ENCODE measurements at regions not wholly inside any gene's neighbourhood (a gene's known extent, or its start where the extent isn't known, plus 50 kb on each side); places are given as distances from the start of the nearest gene placed in this dataset.

DNA sequence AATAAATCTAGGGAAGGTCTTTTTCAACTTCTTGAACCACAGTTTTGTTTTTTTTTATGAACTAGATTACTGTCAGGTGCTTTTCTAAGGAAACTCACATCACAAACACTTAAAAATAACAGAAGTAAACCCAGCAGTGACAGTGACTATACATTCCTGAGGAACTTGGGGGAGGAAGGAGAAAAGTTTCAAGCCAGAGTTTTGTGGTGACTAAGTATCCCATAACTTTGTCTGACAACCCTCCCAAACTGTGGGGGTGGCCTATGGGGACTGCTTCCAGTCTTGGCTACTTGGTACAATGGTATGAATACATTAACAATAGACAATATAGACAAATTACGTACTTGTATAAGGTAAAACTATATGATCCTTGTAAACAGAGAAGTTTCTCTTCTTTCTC, 202.5 kb upstream of the MAN1A1 start:
- TF ChIP-seq EZH2phosphoT487 (IDR thresholded peaks at IDR 0.05; ENCODE audit: insufficient read depth, low read depth) (no peak), EZH2 (IDR thresholded peaks at IDR 0.05; ENCODE audit: insufficient read depth, poor library complexity, severe bottlenecking) (no peak)
- H3K4me1 ChIP-seq (ENCODE audit: insufficient read depth): peaks cover 13% of the 10 kb centered on the region
- no peaks in the 10 kb centered on the region for H3K36me3 ChIP-seq (ENCODE audit: low read depth)
- no peak overlapping the region for H3K4me3 ChIP-seq
- no peaks in the 10 kb centered on the region for H4K20me1 ChIP-seq (ENCODE audit: insufficient read depth)
- H3K27ac ChIP-seq: no peak overlapping the region
- H3K9me2 ChIP-seq (ENCODE audit: insufficient read depth): no peaks in the 10 kb centered on the region
- WGBS, 2 experiments (ENCODE audit: low coverage in 1 of 2, low lambda C conversion rate in 2 of 2, missing lambda C conversion rate in 2 of 2): 83 to 97% methylated on average over 1 of the region's 1 CpG
- in situ Hi-C loops (cut with MboI): no loop called here
- peak overlapping the region; percentile 32 for H3K4me2 ChIP-seq (ENCODE audit: unreplicated experiment)
- H2AFZ ChIP-seq: no peak overlapping the region
- no peak overlapping the region for H3K9ac ChIP-seq
- H3K9me3 ChIP-seq (ENCODE audit: low read depth): no peaks in the 10 kb centered on the region
- no peaks in the 10 kb centered on the region for H3K27me3 ChIP-seq (replicated peaks; ENCODE audit: insufficient read depth)
- no peaks in the 10 kb centered on the region for H3K79me2 ChIP-seq (ENCODE audit: insufficient read depth)
- H3F3A ChIP-seq (ENCODE audit: insufficient read depth): no peaks in the 10 kb centered on the region
- DNase-seq: peak; percentile 57

GRCh38 chr6:119547024-119547423, 197.5 kb upstream of the MAN1A1 start:
- H3K4me1 ChIP-seq (ENCODE audit: insufficient read depth): peaks cover 9% of the 10 kb centered on the region
- WGBS, 2 experiments (ENCODE audit: low coverage in 1 of 2, low lambda C conversion rate in 2 of 2, missing lambda C conversion rate in 2 of 2): 72 to 86% methylated on average over 3 of the region's 3 CpGs
- no peaks in the 10 kb centered on the region for H3K9me2 ChIP-seq (ENCODE audit: insufficient read depth)
- no peak overlapping the region for H3K9ac ChIP-seq
- H3K27me3 ChIP-seq (replicated peaks; ENCODE audit: insufficient read depth): no peaks in the 10 kb centered on the region
- DNase-seq: no peak
- no peak overlapping the region for H2AFZ ChIP-seq
- no peaks in the 10 kb centered on the region for H3K79me2 ChIP-seq (ENCODE audit: insufficient read depth)
- H3K27ac ChIP-seq: no peak overlapping the region
- H3K4me2 ChIP-seq (ENCODE audit: unreplicated experiment): no peak overlapping the region
- H3K9me3 ChIP-seq (ENCODE audit: low read depth): no peaks in the 10 kb centered on the region
- no peak overlapping the region for H3K4me3 ChIP-seq
- H3F3A ChIP-seq (ENCODE audit: insufficient read depth): peaks cover 9% of the 10 kb centered on the region
- H3K36me3 ChIP-seq (ENCODE audit: low read depth): no peaks in the 10 kb centered on the region
- in situ Hi-C loops (cut with MboI): no loop called here
- TF ChIP-seq EZH2phosphoT487 (IDR thresholded peaks at IDR 0.05; ENCODE audit: insufficient read depth, low read depth) (no peak), EZH2 (IDR thresholded peaks at IDR 0.05; ENCODE audit: insufficient read depth, poor library complexity, severe bottlenecking) (no peak)
- no peaks in the 10 kb centered on the region for H4K20me1 ChIP-seq (ENCODE audit: insufficient read depth)

- Histone ChIP-seq H3K27ac (no peak overlapping the region), H3K4me1 (ENCODE audit: insufficient read depth) (peaks cover 16% of the 10 kb centered on the region), H3K9me2 (ENCODE audit: insufficient read depth) (no peaks in the 10 kb centered on the region), H3K79me2 (ENCODE audit: insufficient read depth) (no peaks in the 10 kb centered on the region), H3K9ac (no peak overlapping the region), H3K9me3 (ENCODE audit: low read depth) (no peaks in the 10 kb centered on the region), H3K27me3 (replicated peaks; ENCODE audit: insufficient read depth) (no peaks in the 10 kb centered on the region), H3K4me3 (no peak overlapping the region), H4K20me1 (ENCODE audit: insufficient read depth) (no peaks in the 10 kb centered on the region), H3K4me2 (ENCODE audit: unreplicated experiment) (no peak overlapping the region), H2AFZ (no peak overlapping the region), H3F3A (ENCODE audit: insufficient read depth) (peaks cover 18% of the 10 kb centered on the region), H3K36me3 (ENCODE audit: low read depth) (no peaks in the 10 kb centered on the region)
- in situ Hi-C loops (cut with MboI): no loop called here
- no peak for TF ChIP-seq EZH2 (IDR thresholded peaks at IDR 0.05; ENCODE audit: insufficient read depth, poor library complexity, severe bottlenecking)
- no peak for TF ChIP-seq EZH2phosphoT487 (IDR thresholded peaks at IDR 0.05; ENCODE audit: insufficient read depth, low read depth)
- DNase-seq: no peak
- 96 to 100% methylated on average over 1 of the region's 1 CpG for WGBS, 2 experiments (ENCODE audit: low coverage in 1 of 2, low lambda C conversion rate in 2 of 2, missing lambda C conversion rate in 2 of 2)
Observed at GRCh38 chr6:119545245-119545644, 195.7 kb upstream of the MAN1A1 start.

DNA sequence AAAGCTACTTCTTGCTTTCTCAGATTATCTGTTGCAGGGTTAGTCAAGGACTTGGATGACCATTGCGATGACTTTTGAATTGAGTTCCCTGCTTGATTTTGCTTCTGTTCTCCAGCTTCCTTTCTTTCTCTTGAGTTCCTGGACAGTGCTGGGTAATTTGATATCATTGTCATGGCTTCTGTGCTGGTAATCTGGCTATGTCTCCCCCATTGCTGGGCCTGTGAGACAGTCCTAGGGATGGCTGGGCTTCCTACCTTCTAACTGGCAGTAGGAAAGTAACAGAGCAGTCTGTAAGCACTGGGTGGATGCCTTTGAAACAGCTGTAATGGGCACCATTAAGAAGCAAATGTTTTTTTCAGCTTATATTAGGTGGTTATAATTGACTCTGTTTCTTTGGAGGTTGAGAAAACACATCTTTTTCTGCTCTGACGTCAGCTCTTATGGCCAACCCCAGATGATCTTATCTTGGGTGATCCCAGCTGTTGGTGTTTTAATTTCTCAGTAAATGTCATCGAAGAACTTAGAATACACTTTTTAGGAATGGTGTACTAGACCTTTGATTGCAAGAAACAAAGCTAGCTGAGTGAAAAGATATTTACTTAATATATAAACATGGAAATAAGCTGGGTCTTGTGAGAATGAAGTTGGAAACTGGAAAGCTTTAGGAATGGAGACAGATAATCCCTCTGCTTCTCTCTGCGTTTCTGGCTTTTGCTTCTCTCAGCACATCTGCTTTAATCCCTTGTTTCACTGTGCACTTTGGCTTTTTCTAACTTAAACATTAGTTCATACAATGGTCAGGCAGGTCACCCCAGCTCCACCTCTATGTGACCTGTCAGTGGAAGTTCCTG, 195.0 kb upstream of the MAN1A1 start:
- TF ChIP-seq EZH2 (IDR thresholded peaks at IDR 0.05; ENCODE audit: insufficient read depth, poor library complexity, severe bottlenecking) (no peak), EZH2phosphoT487 (IDR thresholded peaks at IDR 0.05; ENCODE audit: insufficient read depth, low read depth) (no peak)
- H3K9ac ChIP-seq: no peak overlapping the region

More for the DNA sequence above, 195.0 kb upstream of the MAN1A1 start:
- Histone ChIP-seq H3K4me3 (no peak overlapping the region), H3K9me3 (ENCODE audit: low read depth) (no peaks in the 10 kb centered on the region), H2AFZ (no peak overlapping the region), H3K4me2 (ENCODE audit: unreplicated experiment) (no peak overlapping the region), H3K27ac (no peak overlapping the region), H3F3A (ENCODE audit: insufficient read depth) (peaks cover 18% of the 10 kb centered on the region), H3K9me2 (ENCODE audit: insufficient read depth) (no peaks in the 10 kb centered on the region), H3K36me3 (ENCODE audit: low read depth) (no peaks in the 10 kb centered on the region), H3K27me3 (replicated peaks; ENCODE audit: insufficient read depth) (no peaks in the 10 kb centered on the region), H3K4me1 (ENCODE audit: insufficient read depth) (peaks cover 16% of the 10 kb centered on the region), H4K20me1 (ENCODE audit: insufficient read depth) (no peaks in the 10 kb centered on the region), H3K79me2 (ENCODE audit: insufficient read depth) (no peaks in the 10 kb centered on the region)
- 95 to 97% methylated on average over 4 of the region's 4 CpGs for WGBS, 2 experiments (ENCODE audit: low coverage in 1 of 2, low lambda C conversion rate in 2 of 2, missing lambda C conversion rate in 2 of 2)
- DNase-seq: no peak
- in situ Hi-C loops (cut with MboI): no loop called here
